OCI-LY1 (cell line): ENCODE measurements at regions not wholly inside any gene's neighbourhood (a gene's known extent, or its start where the extent isn't known, plus 50 kb on each side); places are given as distances from the start of the nearest gene placed in this dataset.

Source experiments
- EZH2 ChIP-seq: fragments of 200-600 bp; sonication (generic), shearing (Covaris generic); IDR thresholded peaks from 2 replicates; pipeline ENCODE4 v1.8.0; 2017; ENCODE audit warnings: borderline replicate concordance, mixed run types, mild to moderate bottlenecking, antibody characterized with exemption, low read length, moderate library complexity, mixed read lengths
- TF ChIP-seq, protein P1 (sequence below): fragments of 200-600 bp; sonication (generic), shearing (Covaris generic); IDR thresholded peaks from 2 replicates; pipeline ENCODE4 v1.5.1; 2017; ENCODE audit warnings: mild to moderate bottlenecking, antibody characterized with exemption, low read length, moderate library complexity, mixed read lengths

- TF ChIP-seq, protein P1, sequence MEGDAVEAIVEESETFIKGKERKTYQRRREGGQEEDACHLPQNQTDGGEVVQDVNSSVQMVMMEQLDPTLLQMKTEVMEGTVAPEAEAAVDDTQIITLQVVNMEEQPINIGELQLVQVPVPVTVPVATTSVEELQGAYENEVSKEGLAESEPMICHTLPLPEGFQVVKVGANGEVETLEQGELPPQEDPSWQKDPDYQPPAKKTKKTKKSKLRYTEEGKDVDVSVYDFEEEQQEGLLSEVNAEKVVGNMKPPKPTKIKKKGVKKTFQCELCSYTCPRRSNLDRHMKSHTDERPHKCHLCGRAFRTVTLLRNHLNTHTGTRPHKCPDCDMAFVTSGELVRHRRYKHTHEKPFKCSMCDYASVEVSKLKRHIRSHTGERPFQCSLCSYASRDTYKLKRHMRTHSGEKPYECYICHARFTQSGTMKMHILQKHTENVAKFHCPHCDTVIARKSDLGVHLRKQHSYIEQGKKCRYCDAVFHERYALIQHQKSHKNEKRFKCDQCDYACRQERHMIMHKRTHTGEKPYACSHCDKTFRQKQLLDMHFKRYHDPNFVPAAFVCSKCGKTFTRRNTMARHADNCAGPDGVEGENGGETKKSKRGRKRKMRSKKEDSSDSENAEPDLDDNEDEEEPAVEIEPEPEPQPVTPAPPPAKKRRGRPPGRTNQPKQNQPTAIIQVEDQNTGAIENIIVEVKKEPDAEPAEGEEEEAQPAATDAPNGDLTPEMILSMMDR, result no peak
- no peak for TF ChIP-seq EZH2
Measured at GRCh38 chr6:26163427-26164119, 76.3 kb downstream of the HFE start.
